T1000 (cell line): ENCODE measurements at regions not wholly inside any gene's neighbourhood (a gene's known extent, or its start where the extent isn't known, plus 50 kb on each side); places are given as distances from the start of the nearest gene placed in this dataset.

Experiments used
- DNase-seq: peaks from one replicate; lab custom pipeline; 2025; ENCODE audit warnings: mixed read lengths; lab: John Stamatoyannopoulos, UW

- DNase-seq, result no peak
Observed at GRCh38 chr19:30898353-30899103, 450.7 kb downstream of the TSHZ3 start.

- DNase-seq, result no peak
Observed at GRCh38 chr19:30897553-30897952, 451.7 kb downstream of the TSHZ3 start.

GRCh38 chr19:30897034-30897433 lies 452.2 kb downstream of the TSHZ3 start:
- no peak for DNase-seq

GRCh38 chr19:30896554-30896953 lies 452.7 kb downstream of the TSHZ3 start:
- no peak for DNase-seq

GRCh38 chr19:30895946-30896345 lies 453.3 kb downstream of the TSHZ3 start:
- DNase-seq, result no peak

- no peak for DNase-seq
Observed at GRCh38 chr19:30891051-30891450, 458.2 kb downstream of the TSHZ3 start.

- DNase-seq, result no peak
Observed at GRCh38 chr19:30890033-30890432, 459.2 kb downstream of the TSHZ3 start.

GRCh38 chr19:30888937-30889336 lies 460.3 kb downstream of the TSHZ3 start:
- no peak for DNase-seq

GRCh38 chr19:30887042-30887441 lies 462.2 kb downstream of the TSHZ3 start:
- DNase-seq, result no peak

- no peak for DNase-seq
Observed at GRCh38 chr19:30886222-30886621, 463.0 kb downstream of the TSHZ3 start.

- no peak for DNase-seq
Observed at GRCh38 chr19:30884146-30884812, 465.0 kb downstream of the TSHZ3 start.

GRCh38 chr19:30883071-30883470 lies 466.2 kb downstream of the TSHZ3 start:
- DNase-seq, result no peak

- no peak for DNase-seq
Observed at GRCh38 chr19:30882411-30883005, 466.7 kb downstream of the TSHZ3 start.

- DNase-seq, result no peak
Observed at GRCh38 chr19:30881930-30882329, 467.3 kb downstream of the TSHZ3 start.

- no peak for DNase-seq
Observed at GRCh38 chr19:30881281-30881680, 468.0 kb downstream of the TSHZ3 start.

GRCh38 chr19:30880551-30880950 lies 468.7 kb downstream of the TSHZ3 start:
- no peak for DNase-seq

GRCh38 chr19:30880151-30880550 lies 469.1 kb downstream of the TSHZ3 start:
- no peak for DNase-seq

GRCh38 chr19:30879736-30880135 lies 469.5 kb downstream of the TSHZ3 start:
- DNase-seq, result no peak

GRCh38 chr19:30879225-30879624 lies 470.0 kb downstream of the TSHZ3 start:
- no peak for DNase-seq

- DNase-seq, result no peak
Observed at GRCh38 chr19:30878495-30878894, 470.7 kb downstream of the TSHZ3 start.

- DNase-seq, result no peak
Observed at GRCh38 chr19:30877661-30878113, 471.5 kb downstream of the TSHZ3 start.

- no peak for DNase-seq
Observed at GRCh38 chr19:30873691-30874090, 475.5 kb downstream of the TSHZ3 start.

GRCh38 chr19:30873003-30873402 lies 476.2 kb downstream of the TSHZ3 start:
- no peak for DNase-seq
